ENCODE measurements at regions not wholly inside any gene's neighbourhood (a gene's known extent, or its start where the extent isn't known, plus 50 kb on each side); places are given as distances from the start of the nearest gene placed in this dataset.

GRCh38 chr18:73715210-73715670 lies 432.4 kb downstream of the FBXO15 start:
- DNase-seq (ENCODE audit: missing footprints): no peak
- no peak for ATAC-seq

GRCh38 chr18:73714466-73714865 lies 433.2 kb downstream of the FBXO15 start:
- ATAC-seq (no peak), DNase-seq (ENCODE audit: missing footprints) (no peak)
- intact Hi-C loops (cut with DNase I): no loop called here

More at GRCh38 chr18:73715210-73715670, 432.4 kb downstream of the FBXO15 start:
- intact Hi-C loops (cut with DNase I): no loop called here

GRCh38 chr18:73711256-73711655 lies 436.4 kb downstream of the FBXO15 start:
- DNase-seq (ENCODE audit: missing footprints): no peak
- intact Hi-C loops (cut with DNase I): no loop called here
- no peak for ATAC-seq

- DNase-seq (ENCODE audit: missing footprints): no peak
- intact Hi-C loops (cut with DNase I): no loop called here
Observed at GRCh38 chr18:73708591-73708990, 439.0 kb downstream of the FBXO15 start.

GRCh38 chr18:73707035-73707434 lies 440.6 kb downstream of the FBXO15 start:
- intact Hi-C loops (cut with DNase I): no loop called here
- ATAC-seq: no peak
- DNase-seq (ENCODE audit: missing footprints): no peak

More at GRCh38 chr18:73708591-73708990, 439.0 kb downstream of the FBXO15 start:
- ATAC-seq: no peak

GRCh38 chr18:73697353-73697752 lies 450.3 kb downstream of the FBXO15 start:
- ATAC-seq: no peak
- intact Hi-C loops (cut with DNase I): loop anchor here (5.0 kb wide), 1 partner anchor 745 kb away; no protein-coding TSS in a partner anchor
- DNase-seq (ENCODE audit: missing footprints): no peak

GRCh38 chr18:73696698-73697097 lies 450.9 kb downstream of the FBXO15 start:
- DNase-seq (ENCODE audit: missing footprints) (no peak), ATAC-seq (no peak)
- intact Hi-C loops (cut with DNase I): loop anchor here (5.0 kb wide), 1 partner anchor 744 kb away; no protein-coding TSS in a partner anchor

GRCh38 chr18:73696171-73696570 lies 451.5 kb downstream of the FBXO15 start:
- intact Hi-C loops (cut with DNase I): loop anchor here (5.0 kb wide), 1 partner anchor 744 kb away; no protein-coding TSS in a partner anchor
- ATAC-seq (no peak), DNase-seq (ENCODE audit: missing footprints) (no peak)

- DNase-seq (ENCODE audit: missing footprints) (no peak), ATAC-seq (no peak)
- intact Hi-C loops (cut with DNase I): no loop called here
Observed at GRCh38 chr18:73693091-73693490, 454.5 kb downstream of the FBXO15 start.

GRCh38 chr18:73691624-73692023 lies 456.0 kb downstream of the FBXO15 start:
- intact Hi-C loops (cut with DNase I): no loop called here
- DNase-seq (ENCODE audit: missing footprints) (no peak), ATAC-seq (no peak)

GRCh38 chr18:73691118-73691517 lies 456.5 kb downstream of the FBXO15 start:
- DNase-seq (ENCODE audit: missing footprints): no peak
- no peak for ATAC-seq

GRCh38 chr18:73690222-73690621 lies 457.4 kb downstream of the FBXO15 start:
- ATAC-seq (no peak), DNase-seq (ENCODE audit: missing footprints) (no peak)
- intact Hi-C loops (cut with DNase I): no loop called here

More at GRCh38 chr18:73691118-73691517, 456.5 kb downstream of the FBXO15 start:
- intact Hi-C loops (cut with DNase I): no loop called here

- intact Hi-C loops (cut with DNase I): no loop called here
- DNase-seq (ENCODE audit: missing footprints): no peak
- ATAC-seq: no peak
Observed at GRCh38 chr18:73688851-73689711, 458.6 kb downstream of the FBXO15 start.

- intact Hi-C loops (cut with DNase I): no loop called here
- DNase-seq (ENCODE audit: missing footprints) (no peak), ATAC-seq (no peak)
Observed at GRCh38 chr18:73688161-73688560, 459.5 kb downstream of the FBXO15 start.

GRCh38 chr18:73684647-73685046 lies 463.0 kb downstream of the FBXO15 start:
- intact Hi-C loops (cut with DNase I): no loop called here
- ATAC-seq (no peak), DNase-seq (ENCODE audit: missing footprints) (no peak)

- intact Hi-C loops (cut with DNase I): no loop called here
- no peak for DNase-seq (ENCODE audit: missing footprints)
- no peak for ATAC-seq
Observed at GRCh38 chr18:73683409-73684238, 464.0 kb downstream of the FBXO15 start.

- ATAC-seq (no peak), DNase-seq (ENCODE audit: missing footprints) (no peak)
- intact Hi-C loops (cut with DNase I): no loop called here
Observed at GRCh38 chr18:73681912-73682311, 465.7 kb downstream of the FBXO15 start.

- no peak for ATAC-seq
- intact Hi-C loops (cut with DNase I): no loop called here
- DNase-seq (ENCODE audit: missing footprints): no peak
Observed at GRCh38 chr18:73681398-73681797, 466.2 kb downstream of the FBXO15 start.

GRCh38 chr18:73679941-73680712 lies 467.5 kb downstream of the FBXO15 start:
- ATAC-seq: no peak
- no peak for DNase-seq (ENCODE audit: missing footprints)
- intact Hi-C loops (cut with DNase I): no loop called here

Measured in Right ventricle myocardium inferior (tissue), 1 donor.